Posterior cingulate gyrus (tissue), 11 donors: ENCODE measurements at regions not wholly inside any gene's neighbourhood (a gene's known extent, or its start where the extent isn't known, plus 50 kb on each side); places are given as distances from the start of the nearest gene placed in this dataset.
"Not testable (repeated sequence)": the region's sequence is repeated elsewhere in the genome, so short reads cannot be mapped to it uniquely, and the experiment has no call there.

Experiments used
- DNase-seq, 10 donors: peaks; one replicate each; pipeline versions ENCODE4 v3.0.0 to v3.0.0-alpha.2; 2020 to 2021; ENCODE audit warnings: mixed read lengths in 3 of 10
- intact Hi-C: fragments of 100-400 bp; cut with DNase I; formaldehyde crosslinking; loops from one replicate; pipeline ENCODE4 v1.15.1; 2023

DNA sequence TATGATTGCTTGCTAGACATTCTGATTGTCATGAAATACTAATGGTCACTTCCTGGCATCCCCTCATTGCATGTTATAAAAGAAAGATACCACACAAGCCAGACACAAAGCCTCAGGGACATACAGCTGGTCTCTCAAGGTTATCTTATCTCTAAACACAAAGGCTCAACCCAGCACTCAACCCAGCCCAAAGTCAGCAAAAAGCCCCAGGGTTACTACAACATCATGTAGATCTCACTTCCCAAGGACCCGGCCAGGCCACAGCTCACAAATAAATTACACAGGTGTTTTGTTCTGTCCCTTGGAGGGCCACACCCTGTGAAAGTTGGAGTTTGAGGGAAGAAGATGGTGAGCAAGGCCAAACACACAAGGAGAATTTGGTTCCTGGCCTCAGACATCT is 109.7 kb upstream of the BARHL2 start:
- intact Hi-C loops = no loop called here
- DNase-seq = peak in 1 of 10 donors; percentile 52

DNA sequence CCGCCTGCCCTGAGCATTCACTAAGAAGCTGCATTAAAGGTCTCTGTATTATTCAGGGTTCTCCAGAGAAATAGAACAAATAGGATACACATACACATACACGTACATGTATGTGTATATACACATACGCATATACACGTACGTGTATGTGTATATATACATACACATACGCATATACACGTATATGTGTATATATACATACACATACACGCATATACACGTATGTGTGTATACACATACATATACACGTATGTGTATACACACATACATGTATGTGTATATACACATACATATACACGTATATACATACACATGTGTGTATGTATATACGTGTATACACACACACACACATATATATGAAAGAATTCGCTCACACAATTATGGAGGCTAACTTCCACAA is 108.9 kb upstream of the BARHL2 start:
- DNase-seq = no peak
- intact Hi-C loops = no loop called here

DNA sequence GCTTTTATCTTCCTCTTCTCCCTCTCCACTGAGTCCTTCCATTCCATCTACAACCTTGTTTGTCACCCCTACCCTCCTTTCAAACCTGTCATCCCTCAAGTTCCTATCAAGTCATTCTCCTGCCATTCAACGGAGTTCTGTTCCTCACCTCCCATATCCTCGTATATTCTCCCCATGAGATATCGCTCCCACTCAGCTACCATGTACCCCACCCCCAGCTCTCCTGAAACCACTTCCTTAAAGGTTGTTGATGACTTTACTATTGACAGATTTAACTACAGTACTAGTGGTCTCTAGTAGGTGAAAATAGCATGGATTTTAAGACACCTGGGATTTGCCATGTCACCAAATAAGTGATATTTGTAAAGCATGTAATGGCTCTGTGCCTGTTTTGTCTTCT is 107.4 kb upstream of the BARHL2 start:
- intact Hi-C loops = no loop called here
- DNase-seq = no peak

DNA sequence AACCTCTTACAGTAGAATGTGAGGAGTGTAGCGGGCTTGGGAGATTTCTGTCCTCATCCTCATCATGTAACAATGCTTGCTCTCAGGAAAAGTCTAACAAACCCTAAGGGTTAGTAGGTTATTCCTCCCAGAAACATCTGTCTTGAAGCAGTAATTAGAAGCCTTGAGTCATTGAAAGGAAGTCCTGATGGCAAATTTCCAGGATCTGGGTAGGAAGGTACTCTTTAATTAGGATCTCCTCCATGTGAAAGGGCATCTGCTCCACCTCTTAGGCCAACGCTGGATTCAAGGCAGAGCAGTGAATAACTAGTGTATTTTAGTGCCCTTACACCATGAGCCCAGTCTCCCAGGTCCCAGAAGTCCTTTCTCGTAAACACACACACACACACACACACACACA is 106.6 kb upstream of the BARHL2 start:
- intact Hi-C loops = no loop called here
- DNase-seq = no peak

DNA sequence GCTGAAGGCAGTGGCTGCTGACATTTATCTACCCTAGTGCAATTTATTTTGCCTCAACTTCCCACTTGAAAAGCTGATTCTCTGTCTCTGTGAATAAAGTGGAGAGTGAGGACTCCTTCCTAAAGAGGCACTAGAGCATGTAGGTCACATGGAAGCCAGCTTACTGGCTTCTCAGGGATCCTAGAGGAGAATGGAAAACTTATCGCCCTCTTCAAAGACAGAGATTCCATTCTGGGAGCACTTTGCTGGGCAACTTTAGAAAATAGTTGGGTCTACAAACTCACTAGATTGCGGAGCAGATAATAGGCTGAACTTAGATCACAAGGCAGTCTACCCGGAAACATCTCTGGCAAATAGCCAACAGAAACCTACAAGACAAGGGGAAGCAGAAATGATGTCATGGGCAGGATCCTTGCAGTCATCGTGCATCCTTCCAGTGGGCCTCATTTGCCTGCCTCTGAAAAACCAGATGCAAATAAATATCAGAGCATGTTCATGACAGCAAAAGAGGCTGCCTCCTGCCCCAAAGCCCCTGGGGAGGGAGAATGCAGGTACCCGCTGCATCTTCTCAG is 104.8 kb upstream of the BARHL2 start:
- intact Hi-C loops = no loop called here
- DNase-seq = no peak

DNA sequence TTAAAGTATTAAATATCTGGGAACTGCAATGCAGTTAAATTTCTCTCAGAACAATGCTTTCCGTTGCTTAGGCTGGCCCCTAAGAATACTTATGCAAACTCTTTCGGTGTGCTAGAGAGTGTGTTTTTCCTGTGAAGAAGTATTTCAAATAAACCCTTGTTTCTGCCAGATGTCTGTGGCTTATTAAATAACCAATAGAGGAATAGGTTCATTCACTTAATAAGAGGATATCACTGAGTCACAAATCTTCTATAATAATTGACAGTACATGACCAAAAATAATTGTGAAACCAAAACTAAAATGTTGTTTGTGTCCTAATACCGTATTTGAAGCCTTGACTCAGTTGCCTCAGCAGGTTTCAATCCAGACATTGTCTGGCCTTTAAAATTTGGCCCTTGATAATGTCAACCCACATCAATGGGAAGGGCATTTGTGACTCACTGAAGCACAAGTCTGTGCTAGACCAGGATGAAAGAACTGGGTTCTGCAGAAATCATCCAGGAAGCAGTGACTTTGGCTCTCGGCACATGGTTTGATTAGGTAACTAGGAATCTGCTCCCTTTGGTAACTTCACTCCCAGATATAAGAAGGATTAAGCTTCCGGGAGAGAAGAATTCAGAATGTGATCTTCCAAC is 104.2 kb upstream of the BARHL2 start:
- DNase-seq = no peak
- intact Hi-C loops = no loop called here

DNA sequence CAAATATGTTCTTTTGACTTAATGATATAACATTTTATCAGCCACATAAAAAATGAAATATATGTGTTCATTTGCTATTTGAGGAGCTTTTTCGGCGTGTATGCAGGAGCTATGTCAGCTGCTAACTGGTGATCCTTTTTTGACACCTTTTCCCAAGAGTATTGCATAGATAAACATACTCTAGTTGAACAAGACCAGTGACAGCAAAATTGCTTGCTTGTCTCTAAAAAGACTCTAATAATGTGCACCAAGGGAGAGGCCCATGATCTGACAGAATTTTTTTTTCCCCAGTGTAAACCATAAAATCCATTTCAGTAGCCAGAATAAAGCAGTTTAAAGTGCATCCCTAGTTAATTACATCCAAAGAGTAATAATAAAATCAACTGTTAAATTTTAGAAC is 103.6 kb upstream of the BARHL2 start:
- intact Hi-C loops = no loop called here

DNA sequence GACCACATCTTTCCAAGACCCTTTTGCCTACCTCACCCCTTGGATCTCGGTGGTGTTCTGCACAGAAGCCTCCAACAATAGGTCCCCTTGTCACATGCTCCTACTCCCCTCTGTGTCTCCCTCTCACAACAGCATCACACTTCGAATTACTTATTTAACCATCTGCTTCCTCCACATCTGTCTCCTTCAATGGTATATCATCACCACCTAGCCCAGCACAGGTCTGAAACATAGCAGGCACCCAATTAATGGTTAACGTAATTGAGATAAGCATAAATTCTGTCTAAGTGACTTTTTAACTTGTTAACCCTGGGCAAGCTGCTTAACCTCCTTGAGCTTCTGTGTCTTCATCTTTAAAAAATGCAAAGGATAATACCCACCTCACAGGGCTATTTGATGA is 100.3 kb upstream of the BARHL2 start:
- intact Hi-C loops = no loop called here
- no peak for DNase-seq

More for the DNA sequence above, 103.6 kb upstream of the BARHL2 start:
- DNase-seq = no peak

DNA sequence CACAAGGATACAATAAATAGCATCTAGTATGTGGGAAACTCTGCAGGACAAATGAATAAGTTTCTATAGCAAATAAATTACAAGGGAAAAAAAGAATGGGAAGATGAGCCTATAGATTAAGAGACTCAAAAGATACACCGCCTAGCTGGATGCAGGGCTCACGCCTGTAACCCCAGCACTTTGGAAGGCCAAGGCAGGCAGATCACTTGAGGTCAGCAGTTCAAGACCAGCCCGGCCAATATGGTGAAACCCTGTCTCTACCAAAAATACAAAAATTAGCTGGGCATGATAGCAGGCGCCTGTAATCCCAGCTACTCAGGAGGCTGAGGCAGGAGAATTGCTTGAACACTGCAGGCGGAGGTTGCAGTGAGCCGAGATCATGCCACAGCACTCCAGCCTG is 95.1 kb upstream of the BARHL2 start:
- intact Hi-C loops = not testable (repeated sequence)
- DNase-seq = peak in 1 of 10 donors; percentile 66

DNA sequence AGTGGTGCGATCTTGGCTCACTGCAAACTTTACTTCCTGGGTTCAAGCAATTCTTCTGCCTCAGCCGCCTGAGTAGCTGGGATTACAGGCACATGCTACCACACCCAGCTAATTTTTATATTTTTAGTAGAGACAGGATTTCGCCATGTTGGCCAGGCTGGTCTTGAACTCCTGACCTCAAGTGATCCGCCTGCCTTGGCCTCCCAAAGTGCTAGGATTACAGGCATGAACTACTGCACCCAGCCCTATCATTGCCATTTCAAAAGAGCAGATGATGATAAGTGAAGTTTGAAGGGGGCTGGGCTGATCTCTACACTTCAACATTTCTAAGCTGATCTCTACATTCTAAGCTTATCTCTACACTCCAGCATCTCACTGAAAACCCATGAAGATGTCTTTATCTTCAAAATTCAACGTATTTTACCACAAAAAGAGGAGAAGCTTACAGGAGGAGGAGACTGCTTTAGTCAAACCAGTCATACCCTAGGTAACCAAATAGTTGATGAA is 94.4 kb upstream of the BARHL2 start:
- intact Hi-C loops, DNase-seq: not testable (repeated sequence)

DNA sequence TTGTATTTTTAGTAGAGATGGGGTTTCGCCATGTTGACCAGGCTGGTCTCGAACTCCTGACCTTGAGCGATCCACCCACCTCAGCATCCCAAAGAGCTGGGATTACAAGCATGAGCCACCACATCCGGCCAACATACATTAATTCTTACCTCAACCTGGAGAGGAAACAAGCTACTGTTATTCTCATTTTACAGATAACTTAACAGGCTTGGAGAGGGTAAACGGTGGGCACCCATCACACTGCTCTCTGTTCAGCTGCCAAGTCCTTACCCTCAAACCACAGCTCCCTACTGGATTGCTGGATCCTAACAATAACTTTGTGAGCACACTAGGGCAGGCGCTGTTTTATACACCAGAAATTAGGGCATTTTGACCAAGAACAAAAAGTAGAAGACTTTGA is 93.6 kb upstream of the BARHL2 start:
- DNase-seq = no peak
- intact Hi-C loops = no loop called here

DNA sequence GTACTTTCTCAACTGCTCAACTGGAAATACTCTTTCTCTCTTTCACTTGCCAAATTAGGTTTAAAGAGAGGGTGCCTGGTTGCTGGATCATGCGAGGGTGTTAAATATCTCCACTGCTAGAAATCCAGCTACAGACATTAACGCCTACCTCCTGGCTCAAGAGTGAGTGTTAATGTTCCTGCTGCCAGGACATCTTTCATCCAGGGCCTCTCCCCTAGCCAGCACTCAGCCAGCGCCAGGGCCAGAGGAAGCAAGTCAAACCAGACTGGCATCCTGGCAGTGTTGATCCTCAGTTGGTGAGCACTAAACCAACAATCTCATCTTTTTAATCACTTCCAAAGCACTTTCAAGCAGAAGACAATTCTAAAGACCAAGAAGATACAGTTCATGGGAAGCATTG is 92.9 kb upstream of the BARHL2 start:
- peak in 8 of 10 donors; percentile 11 to 87 (median 38) for DNase-seq

DNA sequence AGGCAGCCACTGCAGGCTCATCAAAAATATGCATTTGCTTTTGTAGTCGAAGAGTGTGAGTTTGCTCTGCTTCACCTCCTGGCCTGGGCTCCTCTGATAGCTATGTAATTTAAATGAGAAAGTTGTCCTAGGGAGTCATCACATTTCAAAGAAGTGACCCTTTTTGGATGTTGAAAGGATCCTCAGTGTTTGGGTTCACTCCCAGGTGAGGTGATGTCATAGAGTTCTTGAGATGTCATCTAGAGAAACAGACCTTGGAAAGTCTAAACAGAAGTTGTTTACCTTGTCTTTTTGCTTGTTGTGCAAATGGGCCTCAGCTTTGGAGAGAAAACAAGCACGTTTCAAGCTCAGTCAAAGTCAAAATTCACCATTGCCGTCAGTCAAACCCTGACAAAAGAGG is 92.0 kb upstream of the BARHL2 start:
- DNase-seq = no peak
- intact Hi-C loops = no loop called here

More for the DNA sequence above, 92.9 kb upstream of the BARHL2 start:
- intact Hi-C loops = no loop called here

DNA sequence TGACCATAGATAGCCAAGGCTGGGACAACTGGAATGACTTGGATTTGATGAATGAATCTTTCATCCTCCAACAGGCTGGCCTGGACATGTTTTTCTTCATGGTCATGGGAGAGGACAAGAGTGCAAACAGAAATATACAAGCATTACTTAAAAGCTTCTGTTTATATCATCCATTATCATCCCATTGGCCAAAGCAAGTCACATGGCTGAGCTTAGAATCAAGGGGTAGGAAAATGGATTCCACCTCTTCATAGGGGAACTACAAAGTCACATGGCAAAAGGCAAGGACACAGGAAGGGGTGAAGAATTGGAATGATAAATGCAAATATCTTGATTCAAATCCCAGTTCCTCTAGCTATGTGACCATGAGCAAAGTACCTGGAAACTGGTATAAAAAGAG is 90.2 kb upstream of the BARHL2 start:
- no peak for DNase-seq
- intact Hi-C loops = no loop called here

DNA sequence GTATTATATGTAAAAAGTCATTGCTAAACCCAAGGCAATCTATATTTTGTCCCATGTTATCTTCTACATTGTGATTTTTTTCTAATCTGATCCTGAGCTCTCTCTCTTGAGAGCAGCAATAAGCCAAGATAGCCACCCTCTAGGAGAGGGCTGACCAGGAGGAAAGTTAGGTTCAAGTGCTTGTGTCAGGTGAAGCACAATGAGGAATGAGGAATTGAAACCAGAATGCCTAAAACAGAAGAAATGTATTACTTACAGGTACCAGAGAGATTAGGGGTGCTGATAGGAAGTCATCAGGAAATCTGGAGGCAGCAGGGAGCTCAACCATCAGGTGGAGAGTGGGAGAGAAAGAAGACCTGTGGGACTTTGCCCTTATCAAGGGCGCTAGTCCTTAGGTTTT is 85.5 kb upstream of the BARHL2 start:
- DNase-seq = no peak
- intact Hi-C loops = no loop called here

DNA sequence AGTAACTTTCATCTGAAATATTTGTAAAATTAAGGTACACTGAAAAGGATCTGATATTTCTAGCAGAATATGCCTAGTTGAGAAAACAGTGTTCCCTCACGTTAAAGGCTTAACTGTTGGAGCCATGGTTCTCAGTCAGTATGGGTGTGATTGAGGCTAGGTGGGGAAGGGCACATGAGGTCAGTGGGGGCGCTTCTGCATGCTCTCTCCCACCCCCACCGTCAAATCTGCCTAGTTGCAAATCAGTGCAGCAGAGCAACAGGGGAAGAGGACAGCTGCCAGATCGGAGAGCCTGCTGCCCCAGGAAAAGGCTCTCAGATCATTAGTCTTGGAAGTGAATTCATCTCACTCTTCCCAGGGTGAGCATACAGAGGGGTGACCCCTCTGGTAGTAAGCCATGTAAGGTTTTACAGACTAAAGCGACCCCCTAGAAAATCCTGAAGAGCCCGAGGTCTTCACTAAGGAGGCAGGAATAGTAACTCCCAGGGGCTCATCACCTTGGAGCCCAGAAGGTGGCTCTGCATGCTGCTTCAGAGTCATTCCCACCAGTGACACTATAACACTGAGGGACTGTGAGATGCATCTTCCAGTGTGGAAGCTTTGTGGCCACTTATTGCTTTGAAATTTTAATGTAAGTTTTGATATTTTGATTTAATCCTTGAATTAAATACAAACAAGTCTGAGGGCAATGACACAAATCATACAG is 83.1 kb upstream of the BARHL2 start:
- no peak for DNase-seq
- intact Hi-C loops = no loop called here

DNA sequence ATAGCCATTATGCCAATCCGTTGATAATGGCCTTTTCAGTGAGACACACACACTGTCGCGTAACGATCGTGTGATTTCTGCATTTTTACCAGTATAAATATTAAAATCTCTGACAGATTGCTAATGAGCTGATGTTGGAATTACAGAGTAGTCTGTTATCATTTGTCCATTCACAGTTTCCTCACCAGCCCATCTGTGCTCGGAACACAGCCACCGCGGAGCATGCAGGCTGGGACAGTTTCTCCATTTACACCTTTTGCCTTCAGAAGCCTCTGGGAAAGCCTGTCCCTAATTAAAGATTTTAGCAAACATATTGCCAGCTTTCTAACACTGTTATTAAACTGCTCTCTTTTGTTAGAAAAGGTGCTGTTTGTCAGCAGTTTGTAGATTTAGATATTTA is 82.2 kb upstream of the BARHL2 start:
- DNase-seq = no peak
- intact Hi-C loops = no loop called here

DNA sequence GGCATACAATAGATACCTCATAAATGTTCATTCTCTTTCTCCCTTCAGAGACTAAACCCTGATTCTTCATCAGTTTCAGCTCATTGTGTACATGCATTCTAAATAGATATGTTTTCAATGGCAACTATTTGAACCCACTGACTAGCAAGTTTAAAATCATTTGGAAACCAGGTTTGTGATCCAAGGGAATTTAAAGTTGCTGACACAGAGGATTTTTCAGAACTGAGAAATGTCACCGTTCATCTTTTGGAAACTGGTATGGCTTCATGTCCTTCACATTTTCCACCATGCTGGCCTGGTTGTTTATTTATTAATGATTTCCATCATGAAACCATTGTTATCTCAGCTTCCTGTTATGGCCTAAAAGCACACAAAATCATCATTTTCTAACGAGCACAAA is 81.8 kb upstream of the BARHL2 start:
- intact Hi-C loops = no loop called here
- no peak for DNase-seq

DNA sequence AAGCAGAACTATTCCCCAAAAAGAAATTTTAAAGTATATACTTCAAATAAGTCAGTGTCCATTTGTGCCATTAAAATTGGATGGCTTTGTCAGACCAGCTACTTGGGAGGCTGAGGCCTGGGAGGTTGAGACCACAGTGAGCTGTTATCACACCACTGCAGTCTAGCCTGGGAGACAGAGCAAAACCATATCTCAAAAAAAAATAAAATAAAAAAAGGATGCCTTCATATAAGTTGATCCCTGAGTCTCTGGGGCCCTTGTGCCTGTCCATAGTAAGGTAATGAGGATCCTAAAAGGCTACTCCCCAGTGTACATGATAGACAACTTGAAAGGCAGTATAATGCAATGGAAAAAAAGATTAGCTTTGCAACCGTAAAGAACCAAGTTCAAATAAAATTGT is 81.2 kb upstream of the BARHL2 start:
- intact Hi-C loops = no loop called here
- no peak for DNase-seq

DNA sequence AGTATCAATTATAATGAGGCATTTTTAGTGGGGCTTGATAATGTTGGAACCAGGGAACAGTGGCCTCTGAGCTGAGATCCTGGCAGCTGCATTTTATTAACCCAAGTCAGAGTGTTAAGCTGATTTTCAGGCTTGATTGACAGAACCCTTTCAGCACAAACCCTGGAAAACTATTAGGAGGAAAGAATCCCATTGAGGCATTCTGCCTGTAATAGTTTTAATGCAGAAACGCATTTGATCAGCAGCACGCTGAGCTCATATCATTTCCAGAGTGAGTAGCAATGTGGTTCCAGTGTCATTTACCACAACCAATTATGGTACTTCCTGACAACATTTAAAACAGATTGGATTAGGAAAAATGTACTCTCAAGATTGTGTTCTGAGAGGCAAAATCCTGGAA is 78.3 kb upstream of the BARHL2 start:
- intact Hi-C loops = no loop called here
- DNase-seq = no peak

DNA sequence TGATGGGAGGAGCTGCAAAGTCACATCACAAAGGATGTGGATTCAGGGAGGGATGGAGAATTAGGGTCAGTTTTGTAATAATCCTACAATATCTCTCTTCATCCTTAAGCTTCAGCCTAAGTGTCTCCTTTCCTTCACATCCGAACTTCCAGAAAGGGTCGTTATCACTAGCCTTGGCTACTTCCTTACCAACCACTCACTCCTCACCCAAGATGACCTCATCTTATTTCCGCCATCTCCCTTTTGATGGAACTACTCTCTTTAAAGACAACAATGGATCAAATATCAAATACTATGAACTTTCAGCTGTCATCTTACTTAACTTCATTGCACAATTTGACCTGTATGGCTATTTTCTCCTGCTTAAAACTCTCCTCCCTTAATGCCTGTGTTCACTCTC is 69.6 kb upstream of the BARHL2 start:
- DNase-seq = no peak
- intact Hi-C loops = no loop called here
